Peyer's patch (tissue), 4 donors: ENCODE measurements at regions not wholly inside any gene's neighbourhood (a gene's known extent, or its start where the extent isn't known, plus 50 kb on each side); places are given as distances from the start of the nearest gene placed in this dataset.

Source experiments
- DNase-seq, 3 donors: peaks; one replicate each; pipeline ENCODE4 v3.0.0-alpha.2; 2017 to 2019
- H3K27ac ChIP-seq, 4 donors: fragments of 200-600 bp; sonication (generic); one replicate each; pipeline ENCODE4 v1.5.1; 2016 to 2019
- H3K27me3 ChIP-seq, 2 donors: fragments of 200-600 bp; sonication (generic); one replicate each; pipeline ENCODE4 v1.5.1; 2019
- H3K36me3 ChIP-seq, 3 donors: fragments of 200-600 bp; sonication (generic); one replicate each; pipeline ENCODE4 v1.5.1; 2016 to 2019
- H3K4me1 ChIP-seq, 4 donors: fragments of 200-600 bp; sonication (generic); one replicate each; pipeline ENCODE4 v1.5.1; 2016 to 2019
- H3K4me3 ChIP-seq, 4 donors: fragments of 200-600 bp; sonication (generic); 1 replicate in 3 of 4; 2 replicates in 1 of 4; pipeline ENCODE4 v1.5.1; 2016 to 2019; ENCODE audit warnings: mild to moderate bottlenecking in 1 of 4
- H3K9me3 ChIP-seq, 4 donors: fragments of 200-600 bp; sonication (generic); one replicate each; pipeline ENCODE4 v1.5.1; 2016 to 2019; ENCODE audit warnings: mild to moderate bottlenecking in 1 of 4
- CTCF ChIP-seq, 6 experiments: fragments of 450-650 bp in 4 of 6; fragments of 200-600 bp in 2 of 6; sonication (generic) in 1 of 6; IDR thresholded peaks; one replicate each; pipeline ENCODE4 v1.5.1; 2017 to 2019; ENCODE audit warnings: antibody characterized with exemption in 6 of 6, mild to moderate bottlenecking in 3 of 6, moderate library complexity in 1 of 6
- POLR2A ChIP-seq, 2 donors: fragments of 450-650 bp; IDR thresholded peaks; one replicate each; pipeline ENCODE4 v1.5.1; 2017; ENCODE audit warnings: antibody characterized with exemption in 2 of 2, mild to moderate bottlenecking in 2 of 2, moderate library complexity in 2 of 2

DNA sequence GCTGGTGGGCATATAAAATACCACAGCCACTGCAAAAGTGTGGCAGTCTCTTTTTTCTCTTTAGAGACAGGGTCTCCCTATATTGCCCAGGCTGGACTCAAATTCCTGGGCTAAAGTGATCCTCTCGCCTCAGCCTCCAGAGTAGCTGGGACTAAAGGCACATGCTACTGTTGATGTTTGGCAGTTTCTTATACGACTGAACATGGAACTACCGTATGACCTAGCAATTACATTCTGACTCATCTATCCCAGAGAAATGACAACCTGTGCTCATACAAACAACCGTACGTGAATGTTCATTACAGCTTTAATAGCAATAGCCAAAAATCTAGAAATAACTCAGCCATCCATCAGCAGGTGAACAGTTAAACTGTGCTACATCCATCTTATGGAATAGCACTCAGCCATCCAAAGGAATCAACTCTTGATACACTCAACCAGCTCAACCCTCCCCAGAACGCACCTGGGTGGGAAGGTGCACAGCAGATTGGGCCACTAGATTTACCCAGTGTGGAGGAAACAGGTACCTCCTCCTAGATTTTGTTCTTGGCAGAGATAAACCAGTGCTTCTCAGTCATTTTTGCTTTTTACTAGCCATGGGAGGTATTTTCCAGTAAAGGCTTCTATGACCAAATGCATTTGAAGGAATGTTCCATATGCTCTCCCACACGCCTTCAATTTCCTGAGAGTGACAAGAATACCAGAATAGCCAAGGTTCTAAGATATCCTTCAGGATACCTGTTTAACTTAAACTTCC is 130.5 kb downstream of the MED15 start:
- TF ChIP-seq POLR2A (IDR thresholded peaks at IDR 0.05), result no peak
- TF ChIP-seq CTCF (IDR thresholded peaks at IDR 0.05), result no peak
- no peak for DNase-seq
- Histone ChIP-seq H3K27me3 (no peaks in the 10 kb centered on the region), H3K4me3 (no peak overlapping the region), H3K4me1 (no peaks in the 10 kb centered on the region), H3K27ac (no peak overlapping the region), H3K36me3 (no peaks in the 10 kb centered on the region), H3K9me3 (no peaks in the 10 kb centered on the region)

- DNase-seq, result no peak
- Histone ChIP-seq H3K36me3 (no peaks in the 10 kb centered on the region), H3K27me3 (no peaks in the 10 kb centered on the region), H3K4me1 (no peaks in the 10 kb centered on the region), H3K4me3 (no peak overlapping the region), H3K27ac (no peak overlapping the region), H3K9me3 (no peaks in the 10 kb centered on the region)
- TF ChIP-seq POLR2A (IDR thresholded peaks at IDR 0.05) (no peak), CTCF (IDR thresholded peaks at IDR 0.05) (no peak)
Measured at GRCh38 chr22:20638507-20638870, 131.1 kb downstream of the MED15 start.

DNA sequence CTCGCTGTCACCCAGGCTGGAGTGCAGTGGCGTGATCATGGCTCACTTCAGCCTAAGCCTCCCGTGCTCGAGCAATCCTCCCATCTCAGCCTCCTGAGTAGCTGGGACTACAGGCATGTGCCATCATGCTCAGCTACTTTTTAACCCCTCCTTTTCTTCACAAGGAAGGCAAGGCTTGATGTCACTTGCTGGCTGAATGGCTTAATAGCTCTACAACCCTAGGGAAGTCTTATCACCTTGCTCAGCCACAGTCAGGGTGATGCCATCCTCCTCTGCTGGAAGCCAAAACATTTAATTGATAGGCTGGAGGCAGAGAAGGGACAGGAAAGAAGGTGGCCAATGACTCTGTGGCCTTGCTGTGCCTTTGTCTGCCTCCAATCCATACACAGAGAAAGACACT is 131.9 kb downstream of the MED15 start:
- no peak for TF ChIP-seq POLR2A (IDR thresholded peaks at IDR 0.05)
- TF ChIP-seq CTCF (IDR thresholded peaks at IDR 0.05), result no peak
- no peaks in the 10 kb centered on the region for H3K36me3 ChIP-seq
- no peak for DNase-seq
- H3K9me3 ChIP-seq, result no peaks in the 10 kb centered on the region
- H3K4me3 ChIP-seq, result no peak overlapping the region
- H3K4me1 ChIP-seq, result no peaks in the 10 kb centered on the region
- no peak overlapping the region for H3K27ac ChIP-seq
- no peaks in the 10 kb centered on the region for H3K27me3 ChIP-seq

GRCh38 chr22:20639750-20640149 is 132.3 kb downstream of the MED15 start:
- no peak for TF ChIP-seq POLR2A (IDR thresholded peaks at IDR 0.05)
- TF ChIP-seq CTCF (IDR thresholded peaks at IDR 0.05), result no peak
- no peak for DNase-seq
- no peaks in the 10 kb centered on the region for H3K4me1 ChIP-seq
- no peak overlapping the region for H3K4me3 ChIP-seq
- no peaks in the 10 kb centered on the region for H3K9me3 ChIP-seq
- H3K27ac ChIP-seq, result no peak overlapping the region
- no peaks in the 10 kb centered on the region for H3K27me3 ChIP-seq
- H3K36me3 ChIP-seq, result no peaks in the 10 kb centered on the region

DNA sequence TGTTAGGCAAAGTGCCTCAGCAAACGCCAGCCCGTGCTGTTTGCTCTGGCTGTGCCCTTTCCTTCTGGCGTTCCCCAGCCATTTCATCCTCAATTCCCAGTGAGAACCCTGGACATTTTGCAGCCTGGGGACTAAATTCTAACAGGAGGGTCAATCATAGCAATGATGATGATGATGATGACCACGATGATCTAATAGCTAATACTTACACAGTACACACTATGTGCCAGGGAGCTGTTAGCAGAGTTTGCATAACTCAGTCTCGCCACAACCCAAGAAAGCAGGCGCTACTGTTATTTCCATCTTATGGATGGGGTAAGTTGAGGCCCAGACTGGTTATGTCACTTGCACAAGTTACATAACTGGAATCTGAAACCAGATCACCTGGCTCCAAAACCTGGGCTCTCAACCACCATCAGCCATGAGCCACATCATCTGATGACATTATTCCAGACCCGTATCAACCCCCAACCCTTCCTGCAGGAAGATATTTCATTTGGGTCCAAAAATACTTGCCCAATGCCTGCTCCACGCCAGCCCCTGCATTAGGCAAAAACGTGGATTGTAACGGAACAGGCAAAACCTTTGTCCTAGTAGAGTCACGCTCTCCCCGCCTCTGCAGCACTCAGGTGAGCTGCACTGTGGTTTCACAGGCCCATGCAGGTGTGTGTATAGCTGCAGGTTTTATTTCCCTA is 132.6 kb upstream of the SERPIND1 start:
- Histone ChIP-seq H3K36me3 (no peaks in the 10 kb centered on the region), H3K27me3 (no peaks in the 10 kb centered on the region), H3K4me1 (no peaks in the 10 kb centered on the region), H3K4me3 (no peak overlapping the region), H3K9me3 (no peaks in the 10 kb centered on the region), H3K27ac (no peak overlapping the region)
- no peak for DNase-seq
- TF ChIP-seq CTCF (IDR thresholded peaks at IDR 0.05) (no peak), POLR2A (IDR thresholded peaks at IDR 0.05) (no peak)
